ENCODE measurements at regions not wholly inside any gene's neighbourhood (a gene's known extent, or its start where the extent isn't known, plus 50 kb on each side); places are given as distances from the start of the nearest gene placed in this dataset.

- RAD21 ChIA-PET (ENCODE audit: low non-redundant PET in 1 of 2, low total read pairs in 2 of 2, uncharacterized antibody in 2 of 2, unreplicated experiment in 2 of 2) = no interaction called here
- Histone ChIP-seq H3K9me3 (ENCODE audit: control insufficient read depth in 1 of 2, insufficient read depth in 1 of 2, low read depth in 1 of 2, low read length in 2 of 2) (no peaks in the 10 kb centered on the region), H2AFZ (ENCODE audit: low read depth, low read length, poor library complexity, severe bottlenecking) (no peak overlapping the region), H3K36me3 (ENCODE audit: control insufficient read depth in 1 of 2, insufficient read depth in 2 of 2, low read length in 2 of 2) (no peaks in the 10 kb centered on the region), H3K27me3 (ENCODE audit: insufficient read depth, low read length) (0 out of 2 replicates have a peak, but pooled peaks cover 5% of the 10 kb centered on the region), H3K4me1 (ENCODE audit: control insufficient read depth in 1 of 2, insufficient read depth in 2 of 2, low read length in 2 of 2) (peaks cover 8 to 15% of the 10 kb centered on the region in 2 experiments), H4K20me1 (ENCODE audit: insufficient read depth) (no peaks in the 10 kb centered on the region), H3K9ac (ENCODE audit: low read length) (no peak overlapping the region), H3K27ac (ENCODE audit: low read depth, low read length) (no peak overlapping the region), H3K4me2 (ENCODE audit: low read length) (no peak overlapping the region), H3K9me2 (ENCODE audit: insufficient read depth) (no peaks in the 10 kb centered on the region), H3K4me3 (replicated peaks in 1 of 2; ENCODE audit: low read depth in 1 of 2, low read length in 2 of 2) (no peak overlapping the region), H3K79me2 (ENCODE audit: insufficient read depth, low read length) (no peaks in the 10 kb centered on the region)
- POLR2A ChIA-PET = interaction anchor here (0.6 kb wide), 1 partner anchor 64 kb away, joined by 4 read pairs; no protein-coding TSS in a partner anchor
- intact Hi-C loops (cut with micrococcal nuclease) = no loop called here
- DNase-seq (ENCODE audit: low read depth, low spot score) (no peak), ATAC-seq (no peak)
- BruUV-seq (replicated peaks) = no TSS peak
- CTCF ChIA-PET = no interaction called here
- TF ChIP-seq ELF1 (IDR thresholded peaks at IDR 0.05; ENCODE audit: borderline replicate concordance, low read depth) (no peak), EGR1 (IDR thresholded peaks at IDR 0.05; ENCODE audit: low read depth) (no peak), POLR2AphosphoS5 (IDR thresholded peaks at IDR 0.05; ENCODE audit: low read depth, low read length) (no peak), SIN3A (IDR thresholded peaks at IDR 0.05; ENCODE audit: low read depth) (no peak), ATF3 (IDR thresholded peaks at IDR 0.05) (no peak), EZH2phosphoT487 (IDR thresholded peaks at IDR 0.05; ENCODE audit: borderline replicate concordance) (no peak), CEBPB (IDR thresholded peaks at IDR 0.05; ENCODE audit: low read depth) (no peak), MAX (IDR thresholded peaks at IDR 0.05) (no peak), ZBTB33 (IDR thresholded peaks at IDR 0.05; ENCODE audit: extremely low read depth, insufficient replicate concordance, low read length) (no peak), ZNF274 (IDR thresholded peaks at IDR 0.05; ENCODE audit: low read depth, low read length) (no peak), REST (IDR thresholded peaks at IDR 0.05; ENCODE audit: low read depth) (no peak), TCF7L2 (IDR thresholded peaks at IDR 0.05; ENCODE audit: borderline replicate concordance, extremely low read depth, insufficient read depth, insufficient read length) (no peak), YY1 (IDR thresholded peaks at IDR 0.05; ENCODE audit: extremely low read depth, insufficient replicate concordance, low read depth, low read length) (no peak), CBX3 (IDR thresholded peaks at IDR 0.05; ENCODE audit: low read depth) (no peak), ZFX (IDR thresholded peaks at IDR 0.05) (no peak), EZH2 (IDR thresholded peaks at IDR 0.05) (no peak), SRF (IDR thresholded peaks at IDR 0.05; ENCODE audit: low read depth) (no peak), CTCF (IDR thresholded peaks at IDR 0.05 in 2 of 3, conservative IDR thresholded peaks at IDR 0.05 in 1 of 3; ENCODE audit: borderline replicate concordance in 1 of 3, insufficient read depth in 1 of 3, low read depth in 2 of 3, low read length in 2 of 3) (no peak)
These were observed 140.1 kb upstream of the PARP11 start for GRCh38 chr12:4012977-4013968.

Data from HCT116 (cell line).